HT1080 (cell line): ENCODE measurements at regions not wholly inside any gene's neighbourhood (a gene's known extent, or its start where the extent isn't known, plus 50 kb on each side); places are given as distances from the start of the nearest gene placed in this dataset.

Experiments used
- DNase-seq: peaks from one replicate; pipeline ENCODE4 v3.0.0-alpha.2; 2015; ENCODE audit warnings: low read depth

GRCh38 chr13:53474878-53475277, 446.3 kb downstream of the OLFM4 start:
- DNase-seq = peak; percentile 40

- DNase-seq = no peak
Observed at GRCh38 chr13:53490752-53491151, 462.1 kb downstream of the OLFM4 start.

- no peak for DNase-seq
Observed at GRCh38 chr13:53494406-53494805, 465.8 kb downstream of the OLFM4 start.

- DNase-seq = no peak
Observed at GRCh38 chr13:53499576-53500133, 471.0 kb downstream of the OLFM4 start.

GRCh38 chr13:53501387-53501786, 472.8 kb downstream of the OLFM4 start:
- DNase-seq = no peak

- DNase-seq = no peak
Observed at GRCh38 chr13:53507741-53508140, 479.1 kb downstream of the OLFM4 start.

GRCh38 chr13:53512635-53513034, 484.0 kb downstream of the OLFM4 start:
- DNase-seq = no peak

- no peak for DNase-seq
Observed at GRCh38 chr13:53513226-53513625, 484.6 kb downstream of the OLFM4 start.

- DNase-seq = no peak
Observed at GRCh38 chr13:53520132-53520531, 491.5 kb downstream of the OLFM4 start.

GRCh38 chr13:53522034-53522433, 493.4 kb downstream of the OLFM4 start:
- no peak for DNase-seq

GRCh38 chr13:53537586-53537985, 509.0 kb downstream of the OLFM4 start:
- no peak for DNase-seq

GRCh38 chr13:53545340-53545941, 516.8 kb downstream of the OLFM4 start:
- DNase-seq = no peak

- no peak for DNase-seq
Observed at GRCh38 chr13:53560556-53560955, 531.9 kb downstream of the OLFM4 start.

GRCh38 chr13:53562419-53562818, 533.8 kb downstream of the OLFM4 start:
- no peak for DNase-seq

- no peak for DNase-seq
Observed at GRCh38 chr13:53568491-53568890, 539.9 kb downstream of the OLFM4 start.

- no peak for DNase-seq
Observed at GRCh38 chr13:53569453-53569852, 540.8 kb downstream of the OLFM4 start.

GRCh38 chr13:53601113-53601512, 572.5 kb downstream of the OLFM4 start:
- DNase-seq = no peak

- DNase-seq = no peak
Observed at GRCh38 chr13:53605326-53605725, 576.7 kb downstream of the OLFM4 start.

GRCh38 chr13:53612200-53612599, 583.6 kb downstream of the OLFM4 start:
- no peak for DNase-seq

GRCh38 chr13:53622456-53622855, 593.8 kb downstream of the OLFM4 start:
- peak; percentile 49 for DNase-seq

GRCh38 chr13:53623146-53623545, 594.5 kb downstream of the OLFM4 start:
- no peak for DNase-seq

GRCh38 chr13:53631511-53631910, 602.9 kb downstream of the OLFM4 start:
- DNase-seq = no peak

GRCh38 chr13:53638040-53638439, 609.4 kb downstream of the OLFM4 start:
- DNase-seq = no peak

- no peak for DNase-seq
Observed at GRCh38 chr13:53642306-53642705, 613.7 kb downstream of the OLFM4 start.
